Fibroblast of pulmonary artery (primary cell): ENCODE measurements at regions not wholly inside any gene's neighbourhood (a gene's known extent, or its start where the extent isn't known, plus 50 kb on each side); places are given as distances from the start of the nearest gene placed in this dataset.

Source experiments
- DNase-seq: peaks from one replicate; pipeline ENCODE4 v3.0.0-alpha.2; 2010; ENCODE audit warnings: low read depth
- H3K4me3 ChIP-seq: replicated peaks from 2 replicates; pipeline ENCODE4 v1.5.1; 2011; ENCODE audit warnings: low read depth, mild to moderate bottlenecking, control low read depth, low read length, moderate library complexity
- CTCF ChIP-seq: IDR thresholded peaks from 2 replicates; pipeline ENCODE4 v1.5.1; 2011; ENCODE audit warnings: mild to moderate bottlenecking, control low read depth, low read length, inconsistent platforms; ENCODE audit errors: missing control alignments

DNA sequence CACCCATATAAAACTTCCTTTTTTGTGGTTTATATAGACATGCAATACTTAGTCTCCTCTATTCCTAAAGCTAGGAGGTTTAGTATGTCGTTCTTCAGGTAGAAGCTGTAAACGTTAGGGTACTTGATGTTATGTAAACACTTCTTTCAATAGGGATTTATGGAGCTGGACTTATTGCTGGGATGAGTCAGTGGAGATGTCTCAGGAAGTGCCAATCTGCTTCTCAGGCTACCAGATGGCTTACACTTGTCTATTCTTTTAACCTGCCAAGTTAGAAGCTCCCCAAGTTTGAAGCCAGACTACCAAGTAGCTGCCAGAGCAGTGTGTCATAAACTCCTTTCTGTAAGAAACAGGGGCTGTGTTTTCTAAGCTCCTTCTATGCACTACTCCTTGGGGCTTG, 756.5 kb upstream of the LRRTM1 start:
- TF ChIP-seq CTCF: no peak
- H3K4me3 ChIP-seq: no peak overlapping the region
- no peak for DNase-seq

DNA sequence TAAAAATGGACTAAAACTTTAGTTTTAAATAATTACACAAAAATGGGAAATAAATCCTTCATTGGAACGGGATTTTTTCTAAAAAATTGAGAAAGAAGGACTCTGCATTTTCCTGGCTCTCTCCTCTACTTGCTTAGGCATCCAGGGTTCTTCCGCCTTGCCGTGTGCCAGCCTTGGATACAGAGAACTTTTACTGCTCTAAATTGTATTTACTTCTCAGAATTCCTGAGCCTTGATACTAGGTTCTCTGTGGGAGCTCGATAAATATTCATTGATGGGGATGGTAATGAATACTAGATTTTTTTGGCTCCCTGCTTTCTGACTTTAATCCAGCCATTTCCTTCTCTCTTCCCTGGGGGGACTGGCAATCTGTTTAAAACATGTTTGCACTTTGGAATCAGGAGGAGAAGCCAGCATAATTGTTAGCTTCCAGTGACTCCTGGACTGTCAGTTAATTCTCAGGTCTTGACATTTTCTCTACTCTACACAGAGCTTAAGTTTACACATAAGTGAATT, 746.1 kb upstream of the LRRTM1 start:
- no peak for DNase-seq
- TF ChIP-seq CTCF: no peak

GRCh38 chr2:81043681-81044080, 739.1 kb upstream of the LRRTM1 start:
- H3K4me3 ChIP-seq: no peak overlapping the region
- no peak for DNase-seq
- no peak for TF ChIP-seq CTCF

More for the DNA sequence above, 746.1 kb upstream of the LRRTM1 start:
- H3K4me3 ChIP-seq: no peak overlapping the region

- no peak overlapping the region for H3K4me3 ChIP-seq
- TF ChIP-seq CTCF: no peak
- no peak for DNase-seq
Measured at GRCh38 chr2:81007104-81007503, 702.6 kb upstream of the LRRTM1 start.

DNA sequence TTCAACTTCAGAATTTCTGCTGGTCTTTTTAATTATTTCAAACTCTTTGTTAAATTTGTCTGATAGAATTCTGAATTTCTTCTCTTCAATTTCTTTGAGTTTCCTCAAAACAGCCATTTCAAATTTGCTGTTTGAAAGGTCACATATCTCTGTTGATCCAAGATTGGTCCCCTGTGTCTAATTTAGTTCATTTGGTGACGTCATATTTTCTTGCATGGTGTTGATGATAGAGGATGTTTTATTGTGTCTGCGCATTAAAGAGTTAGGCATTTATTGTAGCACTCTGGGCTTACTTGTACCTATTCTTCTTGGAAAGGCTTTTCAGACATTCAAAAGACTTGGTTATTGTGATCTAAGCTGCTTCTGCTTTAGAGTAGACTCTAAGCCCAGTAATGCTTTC, 698.4 kb upstream of the LRRTM1 start:
- DNase-seq: no peak
- no peak overlapping the region for H3K4me3 ChIP-seq
- no peak for TF ChIP-seq CTCF

DNA sequence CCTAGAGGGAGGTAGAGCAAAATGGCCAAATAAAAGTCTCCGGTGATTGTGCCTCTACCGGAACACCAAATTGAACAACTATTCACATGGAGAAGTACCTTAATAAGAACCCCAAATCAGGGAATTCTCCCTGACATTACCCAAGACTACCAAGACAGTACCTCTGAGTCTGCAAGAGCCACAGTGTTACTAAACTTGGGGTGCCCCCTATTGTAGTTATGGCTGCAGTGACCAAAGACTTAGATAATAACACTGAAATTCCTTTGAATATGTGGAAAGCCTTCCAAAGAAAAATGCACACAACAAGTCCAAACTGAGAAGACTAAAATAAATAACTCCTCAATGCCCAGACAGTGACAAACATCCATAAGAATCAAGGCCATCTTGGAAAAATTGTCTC, 682.9 kb upstream of the LRRTM1 start:
- no peak for TF ChIP-seq CTCF
- DNase-seq: no peak
- H3K4me3 ChIP-seq: no peak overlapping the region

GRCh38 chr2:80969900-80970299, 665.3 kb upstream of the LRRTM1 start:
- no peak overlapping the region for H3K4me3 ChIP-seq
- no peak for DNase-seq
- TF ChIP-seq CTCF: no peak
